ENCODE measurements at regions not wholly inside any gene's neighbourhood (a gene's known extent, or its start where the extent isn't known, plus 50 kb on each side); places are given as distances from the start of the nearest gene placed in this dataset.

DNA sequence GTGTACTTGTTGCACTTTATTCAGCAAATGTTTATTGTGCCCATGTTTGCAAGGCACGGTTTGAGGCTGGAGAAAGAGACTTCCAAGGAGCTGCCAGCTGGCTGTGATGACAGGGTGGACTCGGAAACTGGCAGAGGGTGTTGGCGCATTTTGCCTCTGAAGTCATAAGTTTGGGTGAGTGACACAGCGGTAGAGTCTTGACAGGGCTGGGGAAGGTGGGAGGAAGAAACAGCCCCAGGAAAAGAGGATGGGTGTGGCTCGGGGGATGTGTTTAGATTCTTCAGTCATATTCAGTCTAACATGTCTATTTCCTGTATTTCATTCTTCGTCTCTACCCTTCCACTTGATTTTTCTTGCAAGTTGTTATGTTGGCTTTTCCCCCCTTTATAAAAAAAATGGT lies 77.0 kb upstream of the STOX2 start:
- no peaks in the 10 kb centered on the region for H3K9me3 ChIP-seq (ENCODE audit: insufficient read depth, low read depth, low read length)
- H3K27me3 ChIP-seq (ENCODE audit: insufficient read depth, low read length, poor library complexity, severe bottlenecking): no peaks in the 10 kb centered on the region
- no peak overlapping the region for H3K9ac ChIP-seq (ENCODE audit: low read depth, low read length, poor library complexity, severe bottlenecking)
- TF ChIP-seq, protein P1, sequence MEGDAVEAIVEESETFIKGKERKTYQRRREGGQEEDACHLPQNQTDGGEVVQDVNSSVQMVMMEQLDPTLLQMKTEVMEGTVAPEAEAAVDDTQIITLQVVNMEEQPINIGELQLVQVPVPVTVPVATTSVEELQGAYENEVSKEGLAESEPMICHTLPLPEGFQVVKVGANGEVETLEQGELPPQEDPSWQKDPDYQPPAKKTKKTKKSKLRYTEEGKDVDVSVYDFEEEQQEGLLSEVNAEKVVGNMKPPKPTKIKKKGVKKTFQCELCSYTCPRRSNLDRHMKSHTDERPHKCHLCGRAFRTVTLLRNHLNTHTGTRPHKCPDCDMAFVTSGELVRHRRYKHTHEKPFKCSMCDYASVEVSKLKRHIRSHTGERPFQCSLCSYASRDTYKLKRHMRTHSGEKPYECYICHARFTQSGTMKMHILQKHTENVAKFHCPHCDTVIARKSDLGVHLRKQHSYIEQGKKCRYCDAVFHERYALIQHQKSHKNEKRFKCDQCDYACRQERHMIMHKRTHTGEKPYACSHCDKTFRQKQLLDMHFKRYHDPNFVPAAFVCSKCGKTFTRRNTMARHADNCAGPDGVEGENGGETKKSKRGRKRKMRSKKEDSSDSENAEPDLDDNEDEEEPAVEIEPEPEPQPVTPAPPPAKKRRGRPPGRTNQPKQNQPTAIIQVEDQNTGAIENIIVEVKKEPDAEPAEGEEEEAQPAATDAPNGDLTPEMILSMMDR (conservative IDR thresholded peaks at IDR 0.05; ENCODE audit: low read length): no peak
- no peak for TF ChIP-seq EZH2phosphoT487 (IDR thresholded peaks at IDR 0.05; ENCODE audit: borderline replicate concordance)
- H4K20me1 ChIP-seq (ENCODE audit: insufficient read depth, low read length, poor library complexity, severe bottlenecking): no peaks in the 10 kb centered on the region
- H3F3A ChIP-seq (ENCODE audit: low read depth): no peaks in the 10 kb centered on the region
- no peak overlapping the region for H3K4me2 ChIP-seq (ENCODE audit: low read depth, low read length, poor library complexity, severe bottlenecking)
- no peaks in the 10 kb centered on the region for H3K79me2 ChIP-seq (ENCODE audit: insufficient read depth, low read length)
- H3K4me3 ChIP-seq (ENCODE audit: low read length, poor library complexity, severe bottlenecking): no peak overlapping the region
- H3K4me1 ChIP-seq (ENCODE audit: insufficient read depth, low read length, poor library complexity, severe bottlenecking): no peaks in the 10 kb centered on the region
- H3K9me2 ChIP-seq (replicated peaks; ENCODE audit: low read depth, low read length): no peaks in the 10 kb centered on the region
- H3K36me3 ChIP-seq (ENCODE audit: insufficient read depth, low read length): no peaks in the 10 kb centered on the region
- H2AFZ ChIP-seq (ENCODE audit: low read length): no peak overlapping the region

DNA sequence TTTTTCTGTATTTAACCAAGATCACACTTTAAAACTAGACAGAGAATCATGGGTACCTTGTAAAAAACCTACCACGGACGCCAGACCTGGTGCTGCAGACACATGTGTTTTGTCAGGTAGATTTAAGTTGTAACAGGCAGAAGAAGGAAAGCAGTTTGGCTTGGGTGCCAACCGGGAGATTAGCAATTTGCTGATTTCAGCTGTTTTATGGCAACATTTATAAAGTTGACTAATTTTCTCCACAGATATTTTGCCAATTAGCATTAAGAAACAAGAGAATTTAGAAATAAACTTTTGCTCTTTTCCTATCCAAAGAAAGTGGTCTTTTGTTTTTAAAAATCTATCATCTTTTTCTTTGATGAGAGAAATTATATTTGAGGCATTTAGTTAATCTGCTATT lies 76.3 kb upstream of the STOX2 start:
- no peak overlapping the region for H3K4me3 ChIP-seq (ENCODE audit: low read length, poor library complexity, severe bottlenecking)
- H2AFZ ChIP-seq (ENCODE audit: low read length): no peak overlapping the region
- no peaks in the 10 kb centered on the region for H3K9me3 ChIP-seq (ENCODE audit: insufficient read depth, low read depth, low read length)
- no peaks in the 10 kb centered on the region for H3K4me1 ChIP-seq (ENCODE audit: insufficient read depth, low read length, poor library complexity, severe bottlenecking)
- no peak overlapping the region for H3K4me2 ChIP-seq (ENCODE audit: low read depth, low read length, poor library complexity, severe bottlenecking)
- no peaks in the 10 kb centered on the region for H3K9me2 ChIP-seq (replicated peaks; ENCODE audit: low read depth, low read length)
- no peaks in the 10 kb centered on the region for H3K27me3 ChIP-seq (ENCODE audit: insufficient read depth, low read length, poor library complexity, severe bottlenecking)
- no peaks in the 10 kb centered on the region for H3K36me3 ChIP-seq (ENCODE audit: insufficient read depth, low read length)
- H3K9ac ChIP-seq (ENCODE audit: low read depth, low read length, poor library complexity, severe bottlenecking): no peak overlapping the region
- no peaks in the 10 kb centered on the region for H3F3A ChIP-seq (ENCODE audit: low read depth)
- no peaks in the 10 kb centered on the region for H4K20me1 ChIP-seq (ENCODE audit: insufficient read depth, low read length, poor library complexity, severe bottlenecking)
- no peaks in the 10 kb centered on the region for H3K79me2 ChIP-seq (ENCODE audit: insufficient read depth, low read length)
- TF ChIP-seq, protein P1 (conservative IDR thresholded peaks at IDR 0.05; ENCODE audit: low read length): no peak
- TF ChIP-seq EZH2phosphoT487 (IDR thresholded peaks at IDR 0.05; ENCODE audit: borderline replicate concordance): no peak

DNA sequence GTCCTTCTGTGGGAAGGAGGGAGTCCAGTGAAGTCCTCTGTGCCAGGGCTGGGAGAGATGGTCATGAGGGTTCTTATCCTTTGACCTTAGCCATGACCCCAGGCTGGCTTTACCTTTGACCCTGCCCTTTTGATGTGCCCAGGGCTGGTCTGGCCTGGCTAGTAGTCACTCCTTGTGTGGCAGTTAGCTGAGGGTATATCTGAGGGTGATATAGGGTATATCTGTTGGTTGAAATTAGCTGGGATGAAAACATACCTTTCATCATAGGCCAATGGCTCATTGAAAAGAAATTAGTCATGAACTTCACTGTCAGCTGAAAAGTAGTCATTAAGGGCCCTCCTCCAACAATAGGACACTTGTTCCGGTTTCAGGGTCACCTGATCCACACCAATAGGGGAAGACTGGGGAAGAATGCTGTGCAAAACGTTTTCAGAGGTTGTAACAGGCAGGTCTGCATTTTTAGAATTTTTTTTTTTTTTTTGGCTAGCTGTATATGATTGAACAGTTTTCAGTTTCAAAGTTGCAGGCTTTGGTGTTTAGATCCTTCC lies 74.6 kb upstream of the STOX2 start:
- Histone ChIP-seq H3K9ac (ENCODE audit: low read depth, low read length, poor library complexity, severe bottlenecking) (no peak overlapping the region), H3K4me2 (ENCODE audit: low read depth, low read length, poor library complexity, severe bottlenecking) (no peak overlapping the region), H3K36me3 (ENCODE audit: insufficient read depth, low read length) (no peaks in the 10 kb centered on the region), H3K4me1 (ENCODE audit: insufficient read depth, low read length, poor library complexity, severe bottlenecking) (no peaks in the 10 kb centered on the region), H3K4me3 (ENCODE audit: low read length, poor library complexity, severe bottlenecking) (no peak overlapping the region), H4K20me1 (ENCODE audit: insufficient read depth, low read length, poor library complexity, severe bottlenecking) (no peaks in the 10 kb centered on the region), H3F3A (ENCODE audit: low read depth) (no peaks in the 10 kb centered on the region), H3K9me3 (ENCODE audit: insufficient read depth, low read depth, low read length) (no peaks in the 10 kb centered on the region), H3K79me2 (ENCODE audit: insufficient read depth, low read length) (no peaks in the 10 kb centered on the region), H2AFZ (ENCODE audit: low read length) (no peak overlapping the region), H3K27me3 (ENCODE audit: insufficient read depth, low read length, poor library complexity, severe bottlenecking) (no peaks in the 10 kb centered on the region), H3K9me2 (replicated peaks; ENCODE audit: low read depth, low read length) (no peaks in the 10 kb centered on the region)
- TF ChIP-seq, protein P1 (conservative IDR thresholded peaks at IDR 0.05; ENCODE audit: low read length): no peak
- TF ChIP-seq EZH2phosphoT487 (IDR thresholded peaks at IDR 0.05; ENCODE audit: borderline replicate concordance): no peak

All from Loucy (cell line).